ENCODE measurements at regions not wholly inside any gene's neighbourhood (a gene's known extent, or its start where the extent isn't known, plus 50 kb on each side); places are given as distances from the start of the nearest gene placed in this dataset.
"Not testable (repeated sequence)": the region's sequence is repeated elsewhere in the genome, so short reads cannot be mapped to it uniquely, and the experiment has no call there.

- no peak for DNase-seq (ENCODE audit: unreplicated experiment)
- Mint-ChIP-seq H3K9me3 (ENCODE audit: unreplicated experiment) (no peaks in the 10 kb centered on the region), H3K36me3 (ENCODE audit: insufficient read depth, unreplicated experiment) (no peaks in the 10 kb centered on the region), H3K27ac (ENCODE audit: low read depth, unreplicated experiment) (no peak overlapping the region), H3K4me3 (ENCODE audit: unreplicated experiment) (no peak overlapping the region), H3K4me1 (ENCODE audit: insufficient read depth, unreplicated experiment) (no peaks in the 10 kb centered on the region), H3K27me3 (ENCODE audit: insufficient read depth, unreplicated experiment) (no peaks in the 10 kb centered on the region)
- no peak for TF ChIP-seq CTCF (IDR thresholded peaks at IDR 0.05; ENCODE audit: unreplicated experiment)
- intact Hi-C loops (cut with micrococcal nuclease): no loop called here
- CTCF ChIA-PET: no interaction called here
- POLR2A ChIA-PET: no interaction called here
- BruUV-seq (replicated peaks): no TSS peak
Observed at GRCh38 chr7:16260236-16260728, 161.1 kb downstream of the CRPPA start.

- H3K27ac Mint-ChIP-seq (ENCODE audit: low read depth, unreplicated experiment); DNase-seq (ENCODE audit: unreplicated experiment); intact Hi-C loops (cut with micrococcal nuclease); H3K36me3 Mint-ChIP-seq (ENCODE audit: insufficient read depth, unreplicated experiment); H3K4me1 Mint-ChIP-seq (ENCODE audit: insufficient read depth, unreplicated experiment); BruUV-seq (replicated peaks); CTCF ChIA-PET; H3K4me3 Mint-ChIP-seq (ENCODE audit: unreplicated experiment); POLR2A ChIA-PET; H3K27me3 Mint-ChIP-seq (ENCODE audit: insufficient read depth, unreplicated experiment): not testable (repeated sequence)
- peaks cover 10% of the 10 kb centered on the region for H3K9me3 Mint-ChIP-seq (ENCODE audit: unreplicated experiment)
Observed at GRCh38 chr7:16256419-16256818, 164.9 kb downstream of the CRPPA start.

GRCh38 chr7:16255952-16256351 is 165.4 kb downstream of the CRPPA start:
- CTCF ChIA-PET; H3K27ac Mint-ChIP-seq (ENCODE audit: low read depth, unreplicated experiment); intact Hi-C loops (cut with micrococcal nuclease); H3K27me3 Mint-ChIP-seq (ENCODE audit: insufficient read depth, unreplicated experiment); BruUV-seq (replicated peaks); DNase-seq (ENCODE audit: unreplicated experiment); H3K36me3 Mint-ChIP-seq (ENCODE audit: insufficient read depth, unreplicated experiment); H3K4me3 Mint-ChIP-seq (ENCODE audit: unreplicated experiment); POLR2A ChIA-PET; H3K4me1 Mint-ChIP-seq (ENCODE audit: insufficient read depth, unreplicated experiment): not testable (repeated sequence)
- peaks cover 13% of the 10 kb centered on the region for H3K9me3 Mint-ChIP-seq (ENCODE audit: unreplicated experiment)

GRCh38 chr7:16250655-16251054 is 170.7 kb downstream of the CRPPA start:
- BruUV-seq (replicated peaks): not testable (repeated sequence)

GRCh38 chr7:16249204-16249603 is 172.1 kb downstream of the CRPPA start:
- H3K4me3 Mint-ChIP-seq (ENCODE audit: unreplicated experiment); POLR2A ChIA-PET; H3K27ac Mint-ChIP-seq (ENCODE audit: low read depth, unreplicated experiment); H3K27me3 Mint-ChIP-seq (ENCODE audit: insufficient read depth, unreplicated experiment); H3K36me3 Mint-ChIP-seq (ENCODE audit: insufficient read depth, unreplicated experiment); BruUV-seq (replicated peaks); intact Hi-C loops (cut with micrococcal nuclease); CTCF ChIA-PET; H3K4me1 Mint-ChIP-seq (ENCODE audit: insufficient read depth, unreplicated experiment); DNase-seq (ENCODE audit: unreplicated experiment): not testable (repeated sequence)
- peaks cover 12% of the 10 kb centered on the region for H3K9me3 Mint-ChIP-seq (ENCODE audit: unreplicated experiment)

More at GRCh38 chr7:16250655-16251054, 170.7 kb downstream of the CRPPA start:
- POLR2A ChIA-PET; DNase-seq (ENCODE audit: unreplicated experiment); H3K27me3 Mint-ChIP-seq (ENCODE audit: insufficient read depth, unreplicated experiment); CTCF ChIA-PET; H3K27ac Mint-ChIP-seq (ENCODE audit: low read depth, unreplicated experiment); H3K36me3 Mint-ChIP-seq (ENCODE audit: insufficient read depth, unreplicated experiment); H3K4me1 Mint-ChIP-seq (ENCODE audit: insufficient read depth, unreplicated experiment); H3K4me3 Mint-ChIP-seq (ENCODE audit: unreplicated experiment); intact Hi-C loops (cut with micrococcal nuclease): not testable (repeated sequence)
- H3K9me3 Mint-ChIP-seq (ENCODE audit: unreplicated experiment): peaks cover 19% of the 10 kb centered on the region

- H3K4me1 Mint-ChIP-seq (ENCODE audit: insufficient read depth, unreplicated experiment); CTCF ChIA-PET; intact Hi-C loops (cut with micrococcal nuclease); H3K27ac Mint-ChIP-seq (ENCODE audit: low read depth, unreplicated experiment); H3K36me3 Mint-ChIP-seq (ENCODE audit: insufficient read depth, unreplicated experiment); DNase-seq (ENCODE audit: unreplicated experiment); H3K4me3 Mint-ChIP-seq (ENCODE audit: unreplicated experiment); H3K27me3 Mint-ChIP-seq (ENCODE audit: insufficient read depth, unreplicated experiment); BruUV-seq (replicated peaks): not testable (repeated sequence)
- POLR2A ChIA-PET: interaction anchor here (0.6 kb wide), 1 partner anchor 169 kb away, joined by 3 read pairs; no protein-coding TSS in a partner anchor
- peaks cover 11% of the 10 kb centered on the region for H3K9me3 Mint-ChIP-seq (ENCODE audit: unreplicated experiment)
Observed at GRCh38 chr7:16248556-16248955, 172.8 kb downstream of the CRPPA start.
